ENCODE measurements at regions not wholly inside any gene's neighbourhood (a gene's known extent, or its start where the extent isn't known, plus 50 kb on each side); places are given as distances from the start of the nearest gene placed in this dataset.

DNA sequence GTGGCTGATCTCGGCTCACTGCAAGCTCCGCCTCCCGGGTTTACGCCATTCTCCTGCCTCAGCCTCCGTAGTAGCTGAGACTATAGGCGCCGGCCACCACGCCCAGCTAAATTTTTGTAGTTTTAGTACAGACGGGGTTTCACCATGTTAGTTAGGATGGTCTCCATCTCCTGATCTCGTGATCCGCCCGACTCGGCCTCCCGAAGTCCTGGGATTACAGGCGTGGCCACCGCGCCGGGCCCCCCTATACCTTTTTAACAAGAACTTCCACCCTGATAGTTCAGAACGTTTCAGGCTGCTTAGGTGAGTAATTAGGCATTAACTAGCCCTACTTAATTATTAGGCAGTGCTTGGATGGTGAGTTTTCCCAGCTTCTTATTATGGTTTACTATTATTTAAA lies 552.5 kb downstream of the BCKDHB start:
- WGBS = 91% methylated on average over 19 of the region's 19 CpGs
- H3K27ac ChIP-seq (ENCODE audit: low read depth in 1 of 2, low read length in 2 of 2) = no peak overlapping the region
- no peak for TF ChIP-seq RXRA (IDR thresholded peaks at IDR 0.05)
- no peak for TF ChIP-seq FOXA2 (IDR thresholded peaks at IDR 0.05)
- no peak for TF ChIP-seq GABPA (IDR thresholded peaks at IDR 0.05 in 1 of 2, conservative IDR thresholded peaks at IDR 0.05 in 1 of 2)
- no peak for TF ChIP-seq TAF1 (conservative IDR thresholded peaks at IDR 0.05)
- no peak for TF ChIP-seq SP1 (IDR thresholded peaks at IDR 0.05)
- no peak for TF ChIP-seq HNF4A (conservative IDR thresholded peaks at IDR 0.05)
- TF ChIP-seq YY1 (IDR thresholded peaks at IDR 0.05) = no peak
- no peak for TF ChIP-seq FOXA1 (IDR thresholded peaks at IDR 0.05)
- no peak for TF ChIP-seq JUND (IDR thresholded peaks at IDR 0.05)
- TF ChIP-seq, protein P1, sequence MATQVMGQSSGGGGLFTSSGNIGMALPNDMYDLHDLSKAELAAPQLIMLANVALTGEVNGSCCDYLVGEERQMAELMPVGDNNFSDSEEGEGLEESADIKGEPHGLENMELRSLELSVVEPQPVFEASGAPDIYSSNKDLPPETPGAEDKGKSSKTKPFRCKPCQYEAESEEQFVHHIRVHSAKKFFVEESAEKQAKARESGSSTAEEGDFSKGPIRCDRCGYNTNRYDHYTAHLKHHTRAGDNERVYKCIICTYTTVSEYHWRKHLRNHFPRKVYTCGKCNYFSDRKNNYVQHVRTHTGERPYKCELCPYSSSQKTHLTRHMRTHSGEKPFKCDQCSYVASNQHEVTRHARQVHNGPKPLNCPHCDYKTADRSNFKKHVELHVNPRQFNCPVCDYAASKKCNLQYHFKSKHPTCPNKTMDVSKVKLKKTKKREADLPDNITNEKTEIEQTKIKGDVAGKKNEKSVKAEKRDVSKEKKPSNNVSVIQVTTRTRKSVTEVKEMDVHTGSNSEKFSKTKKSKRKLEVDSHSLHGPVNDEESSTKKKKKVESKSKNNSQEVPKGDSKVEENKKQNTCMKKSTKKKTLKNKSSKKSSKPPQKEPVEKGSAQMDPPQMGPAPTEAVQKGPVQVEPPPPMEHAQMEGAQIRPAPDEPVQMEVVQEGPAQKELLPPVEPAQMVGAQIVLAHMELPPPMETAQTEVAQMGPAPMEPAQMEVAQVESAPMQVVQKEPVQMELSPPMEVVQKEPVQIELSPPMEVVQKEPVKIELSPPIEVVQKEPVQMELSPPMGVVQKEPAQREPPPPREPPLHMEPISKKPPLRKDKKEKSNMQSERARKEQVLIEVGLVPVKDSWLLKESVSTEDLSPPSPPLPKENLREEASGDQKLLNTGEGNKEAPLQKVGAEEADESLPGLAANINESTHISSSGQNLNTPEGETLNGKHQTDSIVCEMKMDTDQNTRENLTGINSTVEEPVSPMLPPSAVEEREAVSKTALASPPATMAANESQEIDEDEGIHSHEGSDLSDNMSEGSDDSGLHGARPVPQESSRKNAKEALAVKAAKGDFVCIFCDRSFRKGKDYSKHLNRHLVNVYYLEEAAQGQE (IDR thresholded peaks at IDR 0.05) = no peak
- no peak for DNase-seq (ENCODE audit: low spot score)
- no peaks in the 10 kb centered on the region for H3K27me3 ChIP-seq (ENCODE audit: control insufficient read depth in 4 of 4, insufficient read depth in 4 of 4, low read length in 3 of 4)
- H3K9me3 ChIP-seq (ENCODE audit: control insufficient read depth in 4 of 4, low read length in 3 of 4) = no peaks in the 10 kb centered on the region
- no peaks in the 10 kb centered on the region for H3K4me1 ChIP-seq (ENCODE audit: control insufficient read depth in 4 of 4, insufficient read depth in 4 of 4, low read length in 3 of 4)
- H3K9ac ChIP-seq (ENCODE audit: low read depth in 1 of 2, low read length in 2 of 2) = no peak overlapping the region
- no peaks in the 10 kb centered on the region for H3K36me3 ChIP-seq (ENCODE audit: control insufficient read depth in 4 of 4, insufficient read depth in 3 of 4, low read depth in 1 of 4, low read length in 3 of 4)
- H3K4me3 ChIP-seq (ENCODE audit: low read depth in 1 of 3, low read length in 3 of 3) = no peak overlapping the region

DNA sequence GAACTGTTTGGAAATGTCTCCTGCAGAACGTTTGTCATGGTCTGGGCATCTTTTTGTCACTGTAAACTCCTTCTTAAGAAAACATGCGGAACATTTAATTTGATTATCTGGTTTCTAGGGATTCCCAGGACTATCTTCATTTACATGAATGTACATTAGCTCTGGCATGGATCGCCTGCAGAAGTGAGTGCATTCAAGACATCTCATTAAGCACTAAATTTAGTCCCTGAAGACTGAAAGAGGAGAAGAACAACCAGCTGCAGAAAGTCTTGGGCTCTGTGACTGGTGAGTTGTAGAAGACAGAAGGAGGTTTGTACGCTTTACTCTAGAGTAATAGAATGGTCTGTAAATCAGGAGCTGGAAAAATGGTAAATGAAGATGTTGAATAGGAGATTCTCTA lies 540.7 kb downstream of the BCKDHB start:
- H3K36me3 ChIP-seq (ENCODE audit: control insufficient read depth in 4 of 4, insufficient read depth in 3 of 4, low read depth in 1 of 4, low read length in 3 of 4) = no peaks in the 10 kb centered on the region
- H3K9ac ChIP-seq (ENCODE audit: low read depth in 1 of 2, low read length in 2 of 2) = no peak overlapping the region
- no peaks in the 10 kb centered on the region for H3K4me1 ChIP-seq (ENCODE audit: control insufficient read depth in 4 of 4, insufficient read depth in 4 of 4, low read length in 3 of 4)
- TF ChIP-seq, protein P2, sequence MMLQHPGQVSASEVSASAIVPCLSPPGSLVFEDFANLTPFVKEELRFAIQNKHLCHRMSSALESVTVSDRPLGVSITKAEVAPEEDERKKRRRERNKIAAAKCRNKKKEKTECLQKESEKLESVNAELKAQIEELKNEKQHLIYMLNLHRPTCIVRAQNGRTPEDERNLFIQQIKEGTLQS (IDR thresholded peaks at IDR 0.05) = no peak
- TF ChIP-seq, protein P3, sequence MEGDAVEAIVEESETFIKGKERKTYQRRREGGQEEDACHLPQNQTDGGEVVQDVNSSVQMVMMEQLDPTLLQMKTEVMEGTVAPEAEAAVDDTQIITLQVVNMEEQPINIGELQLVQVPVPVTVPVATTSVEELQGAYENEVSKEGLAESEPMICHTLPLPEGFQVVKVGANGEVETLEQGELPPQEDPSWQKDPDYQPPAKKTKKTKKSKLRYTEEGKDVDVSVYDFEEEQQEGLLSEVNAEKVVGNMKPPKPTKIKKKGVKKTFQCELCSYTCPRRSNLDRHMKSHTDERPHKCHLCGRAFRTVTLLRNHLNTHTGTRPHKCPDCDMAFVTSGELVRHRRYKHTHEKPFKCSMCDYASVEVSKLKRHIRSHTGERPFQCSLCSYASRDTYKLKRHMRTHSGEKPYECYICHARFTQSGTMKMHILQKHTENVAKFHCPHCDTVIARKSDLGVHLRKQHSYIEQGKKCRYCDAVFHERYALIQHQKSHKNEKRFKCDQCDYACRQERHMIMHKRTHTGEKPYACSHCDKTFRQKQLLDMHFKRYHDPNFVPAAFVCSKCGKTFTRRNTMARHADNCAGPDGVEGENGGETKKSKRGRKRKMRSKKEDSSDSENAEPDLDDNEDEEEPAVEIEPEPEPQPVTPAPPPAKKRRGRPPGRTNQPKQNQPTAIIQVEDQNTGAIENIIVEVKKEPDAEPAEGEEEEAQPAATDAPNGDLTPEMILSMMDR (IDR thresholded peaks at IDR 0.05; ENCODE audit: low read depth, low read length, missing input control) = no peak
- TF ChIP-seq, protein P1 (IDR thresholded peaks at IDR 0.05) = no peak
- TF ChIP-seq HNF4G (IDR thresholded peaks at IDR 0.05) (no peak), FOXA2 (IDR thresholded peaks at IDR 0.05) (no peak), JUND (IDR thresholded peaks at IDR 0.05) (no peak), HNF4A (conservative IDR thresholded peaks at IDR 0.05) (no peak), SP1 (IDR thresholded peaks at IDR 0.05) (no peak), NR2F2 (IDR thresholded peaks at IDR 0.05) (no peak), YY1 (IDR thresholded peaks at IDR 0.05) (no peak), FOXA1 (IDR thresholded peaks at IDR 0.05) (no peak), GABPA (IDR thresholded peaks at IDR 0.05 in 1 of 2, conservative IDR thresholded peaks at IDR 0.05 in 1 of 2) (no peak), TAF1 (conservative IDR thresholded peaks at IDR 0.05) (no peak), RXRA (IDR thresholded peaks at IDR 0.05) (no peak), RAD21 (IDR thresholded peaks at IDR 0.05) (no peak)
- H3K4me3 ChIP-seq (ENCODE audit: low read depth in 1 of 3, low read length in 3 of 3) = no peak overlapping the region
- no peaks in the 10 kb centered on the region for H3K9me3 ChIP-seq (ENCODE audit: control insufficient read depth in 4 of 4, low read length in 3 of 4)
- DNase-seq (ENCODE audit: low spot score) = no peak
- no peaks in the 10 kb centered on the region for H3K27me3 ChIP-seq (ENCODE audit: control insufficient read depth in 4 of 4, insufficient read depth in 4 of 4, low read length in 3 of 4)
- 68% methylated on average over 4 of the region's 4 CpGs for WGBS
- no peak overlapping the region for H3K27ac ChIP-seq (ENCODE audit: low read depth in 1 of 2, low read length in 2 of 2)
